SHP77 treated with DMSO at 0.1 percent for 48 hours (cell line): ENCODE measurements at regions not wholly inside any gene's neighbourhood (a gene's known extent, or its start where the extent isn't known, plus 50 kb on each side); places are given as distances from the start of the nearest gene placed in this dataset.
"Not testable (repeated sequence)": the region's sequence is repeated elsewhere in the genome, so short reads cannot be mapped to it uniquely, and the experiment has no call there.

Experiments
- DNase-seq: peaks from one replicate; lab custom pipeline; 2025; lab: John Stamatoyannopoulos, UW

- no peak for DNase-seq
These were observed 180.7 kb upstream of the SYNPR start for GRCh38 chr3:63097396-63097795.

- no peak for DNase-seq
These were observed 161.2 kb upstream of the SYNPR start for GRCh38 chr3:63116922-63117321.

- no peak for DNase-seq
These were observed 154.0 kb upstream of the SYNPR start for GRCh38 chr3:63124090-63124489.

GRCh38 chr3:63126530-63126929 lies 151.6 kb upstream of the SYNPR start:
- DNase-seq: no peak

GRCh38 chr3:63128380-63128779 lies 149.7 kb upstream of the SYNPR start:
- no peak for DNase-seq

GRCh38 chr3:63130625-63131024 lies 147.5 kb upstream of the SYNPR start:
- DNase-seq: no peak

GRCh38 chr3:63132461-63133250 lies 145.5 kb upstream of the SYNPR start:
- DNase-seq: no peak

GRCh38 chr3:63135367-63135766 lies 142.7 kb upstream of the SYNPR start:
- DNase-seq: peak; percentile 43

- not testable (repeated sequence) for DNase-seq
These were observed 141.9 kb upstream of the SYNPR start for GRCh38 chr3:63136249-63136648.

- DNase-seq: no peak
These were observed 135.4 kb upstream of the SYNPR start for GRCh38 chr3:63142681-63143080.

GRCh38 chr3:63146154-63146553 lies 132.0 kb upstream of the SYNPR start:
- DNase-seq: no peak

- DNase-seq: no peak
These were observed 127.2 kb upstream of the SYNPR start for GRCh38 chr3:63150880-63151279.

GRCh38 chr3:63151897-63152296 lies 126.2 kb upstream of the SYNPR start:
- DNase-seq: no peak

- DNase-seq: no peak
These were observed 118.3 kb upstream of the SYNPR start for GRCh38 chr3:63159764-63160163.

- DNase-seq: no peak
These were observed 111.0 kb upstream of the SYNPR start for GRCh38 chr3:63167113-63167512.

GRCh38 chr3:63168179-63168578 lies 109.9 kb upstream of the SYNPR start:
- no peak for DNase-seq

GRCh38 chr3:63179862-63180522 lies 98.1 kb upstream of the SYNPR start:
- DNase-seq: no peak

- no peak for DNase-seq
These were observed 85.9 kb upstream of the SYNPR start for GRCh38 chr3:63192248-63192647.

- no peak for DNase-seq
These were observed 84.5 kb upstream of the SYNPR start for GRCh38 chr3:63193647-63194046.

- DNase-seq: no peak
These were observed 78.5 kb upstream of the SYNPR start for GRCh38 chr3:63199606-63200005.

GRCh38 chr3:63202529-63202928 lies 75.6 kb upstream of the SYNPR start:
- DNase-seq: no peak

- no peak for DNase-seq
These were observed 71.0 kb upstream of the SYNPR start for GRCh38 chr3:63207066-63207590.

- DNase-seq: no peak
These were observed 50.0 kb upstream of the SYNPR start for GRCh38 chr3:63228087-63228486.
